AG09309 (cell line): ENCODE measurements at regions not wholly inside any gene's neighbourhood (a gene's known extent, or its start where the extent isn't known, plus 50 kb on each side); places are given as distances from the start of the nearest gene placed in this dataset.

Experiments
- DNase-seq: peaks from one replicate; pipeline ENCODE4 v3.0.0-alpha.2; 2010; ENCODE audit warnings: low read depth
- H3K4me3 ChIP-seq: 2 replicates; pipeline ENCODE4 v1.5.1; 2011; ENCODE audit warnings: mild to moderate bottlenecking, low read depth, low read length, moderate library complexity; ENCODE audit not compliant: control insufficient read depth
- TF ChIP-seq, protein P1 (sequence below): IDR thresholded peaks from 2 replicates; pipeline ENCODE4 v1.5.1; 2011; ENCODE audit warnings: mild to moderate bottlenecking, low read depth, low read length, inconsistent platforms; ENCODE audit not compliant: insufficient read depth, control insufficient read depth; ENCODE audit errors: missing control alignments

DNA sequence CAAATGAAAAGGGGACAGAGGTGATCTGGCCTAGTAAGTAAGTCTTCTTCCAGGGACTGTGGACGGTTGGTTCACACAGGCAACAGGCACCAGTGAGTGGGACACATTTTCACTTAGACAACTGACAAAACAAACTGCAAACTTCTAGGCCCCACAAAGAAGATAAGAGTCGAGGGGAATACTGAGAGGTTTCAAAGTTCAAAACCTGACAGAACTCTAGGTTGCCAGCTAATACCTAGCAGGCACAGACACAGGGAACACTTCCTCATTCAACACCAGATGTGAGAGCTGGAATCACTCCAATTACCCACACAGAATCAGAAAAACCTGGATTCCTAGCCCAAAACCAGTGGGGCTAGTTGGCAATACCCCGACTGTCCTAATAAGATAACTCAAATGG lies 621.7 kb downstream of the ZPLD1 start:
- TF ChIP-seq, protein P1, sequence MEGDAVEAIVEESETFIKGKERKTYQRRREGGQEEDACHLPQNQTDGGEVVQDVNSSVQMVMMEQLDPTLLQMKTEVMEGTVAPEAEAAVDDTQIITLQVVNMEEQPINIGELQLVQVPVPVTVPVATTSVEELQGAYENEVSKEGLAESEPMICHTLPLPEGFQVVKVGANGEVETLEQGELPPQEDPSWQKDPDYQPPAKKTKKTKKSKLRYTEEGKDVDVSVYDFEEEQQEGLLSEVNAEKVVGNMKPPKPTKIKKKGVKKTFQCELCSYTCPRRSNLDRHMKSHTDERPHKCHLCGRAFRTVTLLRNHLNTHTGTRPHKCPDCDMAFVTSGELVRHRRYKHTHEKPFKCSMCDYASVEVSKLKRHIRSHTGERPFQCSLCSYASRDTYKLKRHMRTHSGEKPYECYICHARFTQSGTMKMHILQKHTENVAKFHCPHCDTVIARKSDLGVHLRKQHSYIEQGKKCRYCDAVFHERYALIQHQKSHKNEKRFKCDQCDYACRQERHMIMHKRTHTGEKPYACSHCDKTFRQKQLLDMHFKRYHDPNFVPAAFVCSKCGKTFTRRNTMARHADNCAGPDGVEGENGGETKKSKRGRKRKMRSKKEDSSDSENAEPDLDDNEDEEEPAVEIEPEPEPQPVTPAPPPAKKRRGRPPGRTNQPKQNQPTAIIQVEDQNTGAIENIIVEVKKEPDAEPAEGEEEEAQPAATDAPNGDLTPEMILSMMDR: no peak
- no peak for DNase-seq

DNA sequence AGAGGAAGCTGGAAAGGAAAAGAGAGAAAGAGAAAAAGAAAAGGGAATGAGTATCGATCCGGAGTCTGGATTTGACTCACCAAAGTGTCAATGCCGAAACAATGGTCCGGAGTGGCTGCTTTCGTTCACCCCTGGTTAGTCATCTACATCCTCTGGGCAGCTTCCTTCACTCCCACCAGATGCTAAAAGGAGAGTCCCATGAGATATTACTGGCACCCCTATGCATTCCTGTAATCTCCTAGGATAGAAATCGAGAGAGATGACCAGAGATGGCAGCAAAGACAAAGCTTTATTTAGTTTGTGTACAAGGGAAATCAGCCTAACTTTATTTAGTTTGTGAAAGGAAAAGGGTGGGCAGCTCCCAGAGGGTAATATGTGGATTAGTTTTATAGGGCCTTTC lies 622.2 kb downstream of the ZPLD1 start:
- no peak for DNase-seq
- TF ChIP-seq, protein P1: no peak
- no peak overlapping the region for H3K4me3 ChIP-seq

More for the DNA sequence above, 621.7 kb downstream of the ZPLD1 start:
- H3K4me3 ChIP-seq: no peak overlapping the region

DNA sequence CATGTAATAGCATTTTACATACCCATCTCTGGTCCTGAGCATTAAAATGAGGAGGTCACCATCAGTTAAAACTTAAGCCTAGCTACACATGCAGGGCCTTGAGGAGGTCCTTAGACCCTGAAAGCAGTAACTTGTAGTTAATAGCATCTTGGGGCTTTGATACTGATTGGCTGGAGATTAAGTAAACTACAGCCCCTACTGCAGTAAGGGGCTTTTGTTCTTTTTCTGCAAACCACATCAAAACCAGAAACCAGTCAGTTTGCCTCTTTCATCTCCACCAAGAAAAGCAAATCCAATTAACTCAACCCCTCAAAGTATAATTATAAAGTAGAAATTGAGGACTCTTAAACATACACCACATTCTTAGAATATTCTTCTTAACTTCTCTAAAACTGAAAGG lies 622.7 kb downstream of the ZPLD1 start:
- TF ChIP-seq, protein P1: no peak
- H3K4me3 ChIP-seq: no peak overlapping the region
- no peak for DNase-seq

DNA sequence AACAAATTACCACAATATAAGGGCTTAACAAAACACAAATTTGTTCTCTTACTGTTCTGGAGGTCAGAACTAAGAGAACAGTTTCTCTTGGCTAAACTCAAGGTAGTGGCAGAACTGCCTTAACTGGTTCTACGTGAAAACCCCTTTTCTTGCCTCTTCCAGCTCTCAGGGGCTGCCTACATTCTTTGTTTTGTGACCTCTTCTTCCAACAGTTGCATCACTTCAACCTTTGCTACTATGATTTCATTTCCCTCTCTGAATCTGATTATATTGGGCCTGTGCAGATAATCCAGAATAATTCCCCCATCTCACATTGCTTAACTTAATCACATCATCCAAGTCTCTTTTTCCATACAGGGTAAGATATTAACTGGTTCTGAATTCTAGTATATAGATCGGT lies 624.6 kb downstream of the ZPLD1 start:
- H3K4me3 ChIP-seq: no peak overlapping the region
- TF ChIP-seq, protein P1: no peak
- no peak for DNase-seq

DNA sequence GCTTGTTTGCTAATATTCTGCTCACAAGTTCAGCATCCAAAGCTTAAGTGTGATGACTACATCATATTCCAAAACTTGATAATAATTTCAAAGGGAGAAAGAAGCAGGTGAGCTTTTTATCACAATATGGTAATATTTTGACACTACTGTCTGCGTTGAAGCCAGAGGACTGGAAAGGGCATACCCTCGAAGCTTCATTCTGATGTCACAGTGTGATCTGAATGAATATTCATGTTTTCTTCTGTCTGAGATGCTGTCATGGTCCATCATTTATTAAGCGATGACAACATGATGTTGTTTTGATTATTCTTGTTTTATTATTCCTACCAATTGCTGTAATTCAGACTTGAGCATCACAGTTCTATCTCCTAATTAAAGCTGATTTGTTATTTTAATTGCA lies 625.4 kb downstream of the ZPLD1 start:
- DNase-seq: no peak
- TF ChIP-seq, protein P1: no peak
- H3K4me3 ChIP-seq: no peak overlapping the region

DNA sequence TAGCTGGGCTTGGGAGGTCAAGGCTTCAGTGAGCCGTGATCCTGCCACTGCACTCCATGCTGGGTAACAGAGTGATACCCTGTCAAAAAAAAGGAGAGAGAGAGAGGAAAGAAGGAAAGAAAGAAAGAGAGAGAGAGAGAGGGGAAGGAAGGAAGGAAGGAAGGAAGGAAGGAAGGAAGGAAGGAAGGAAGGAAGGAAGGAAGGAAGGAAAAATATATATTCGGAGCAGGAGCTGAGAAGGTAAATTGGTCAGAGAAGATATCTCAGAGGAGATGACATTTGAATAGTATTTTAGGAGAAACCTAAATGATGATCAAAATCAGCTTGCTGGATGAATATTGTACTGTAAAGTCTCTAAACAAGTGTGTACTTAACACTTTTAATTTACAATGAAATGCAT lies 633.1 kb downstream of the ZPLD1 start:
- H3K4me3 ChIP-seq: no peak overlapping the region
- TF ChIP-seq, protein P1: no peak
- DNase-seq: no peak

DNA sequence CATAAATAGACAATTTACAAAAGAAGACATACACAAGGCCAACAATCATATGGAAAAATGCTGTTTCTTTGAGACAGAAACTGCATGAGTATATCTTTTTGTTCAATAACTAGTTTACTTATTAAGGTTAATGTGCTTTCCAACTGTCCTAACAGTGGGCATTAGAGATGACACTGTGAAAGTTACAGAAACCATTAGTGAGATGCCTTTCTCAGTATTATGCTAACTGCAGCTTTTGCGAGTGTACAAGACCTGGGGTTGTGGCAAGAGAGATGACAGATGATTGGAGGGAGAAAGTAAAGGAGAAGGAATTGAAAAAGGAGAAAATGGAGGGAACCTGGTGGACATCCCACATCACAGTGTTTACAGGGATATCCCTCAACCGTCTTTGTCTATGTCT lies 640.5 kb downstream of the ZPLD1 start:
- no peak overlapping the region for H3K4me3 ChIP-seq
- TF ChIP-seq, protein P1: no peak
- DNase-seq: no peak
